Occipital lobe (tissue), 1 donor: ENCODE measurements at regions not wholly inside any gene's neighbourhood (a gene's known extent, or its start where the extent isn't known, plus 50 kb on each side); places are given as distances from the start of the nearest gene placed in this dataset.
"Not testable (repeated sequence)": the region's sequence is repeated elsewhere in the genome, so short reads cannot be mapped to it uniquely, and the experiment has no call there.

Experiments
- DNase-seq: peaks from one replicate; lab custom pipeline; 2025; lab: John Stamatoyannopoulos, UW

- DNase-seq = no peak
These were observed 290.8 kb upstream of the ZNF32 start for GRCh38 chr10:43939389-43939938.

- no peak for DNase-seq
These were observed 290.1 kb upstream of the ZNF32 start for GRCh38 chr10:43938810-43939209.

GRCh38 chr10:43931308-43931930 is 282.7 kb upstream of the ZNF32 start:
- no peak for DNase-seq

GRCh38 chr10:43930777-43931176 is 282.1 kb upstream of the ZNF32 start:
- no peak for DNase-seq

- DNase-seq = no peak
These were observed 281.6 kb upstream of the ZNF32 start for GRCh38 chr10:43930243-43930642.

GRCh38 chr10:43929122-43929521 is 280.4 kb upstream of the ZNF32 start:
- DNase-seq = no peak

- no peak for DNase-seq
These were observed 279.8 kb upstream of the ZNF32 start for GRCh38 chr10:43928425-43928968.

- DNase-seq = no peak
These were observed 278.3 kb upstream of the ZNF32 start for GRCh38 chr10:43926875-43927406.

GRCh38 chr10:43926371-43926770 is 277.7 kb upstream of the ZNF32 start:
- no peak for DNase-seq

GRCh38 chr10:43925793-43926192 is 277.1 kb upstream of the ZNF32 start:
- DNase-seq = no peak

- no peak for DNase-seq
These were observed 274.6 kb upstream of the ZNF32 start for GRCh38 chr10:43923328-43923727.

GRCh38 chr10:43922335-43923280 is 273.9 kb upstream of the ZNF32 start:
- DNase-seq = no peak

- no peak for DNase-seq
These were observed 273.2 kb upstream of the ZNF32 start for GRCh38 chr10:43921881-43922280.

- no peak for DNase-seq
These were observed 272.8 kb upstream of the ZNF32 start for GRCh38 chr10:43921478-43921877.

GRCh38 chr10:43920236-43920758 is 271.6 kb upstream of the ZNF32 start:
- not testable (repeated sequence) for DNase-seq

GRCh38 chr10:43913676-43914235 is 265.1 kb upstream of the ZNF32 start:
- no peak for DNase-seq

GRCh38 chr10:43912469-43912868 is 263.8 kb upstream of the ZNF32 start:
- no peak for DNase-seq

GRCh38 chr10:43906490-43906889 is 257.8 kb upstream of the ZNF32 start:
- no peak for DNase-seq

- no peak for DNase-seq
These were observed 257.0 kb upstream of the ZNF32 start for GRCh38 chr10:43905512-43906236.

- no peak for DNase-seq
These were observed 256.2 kb upstream of the ZNF32 start for GRCh38 chr10:43904844-43905243.

- DNase-seq = no peak
These were observed 255.6 kb upstream of the ZNF32 start for GRCh38 chr10:43904301-43904700.
